Aorta (tissue), 5 donors: ENCODE measurements at regions not wholly inside any gene's neighbourhood (a gene's known extent, or its start where the extent isn't known, plus 50 kb on each side); places are given as distances from the start of the nearest gene placed in this dataset.

ENCODE experiments used
- ATAC-seq: fragments of 200-7000 bp; cut with Tn5 transposase; one replicate; pipeline ENCODE4 v1.9.1; 2022; ENCODE audit warnings: moderate library complexity; ENCODE audit not compliant: low FRiP score
- DNase-seq, 2 donors: peaks; one replicate each; pipeline ENCODE4 v3.0.0-alpha.2; 2020
- H3K27ac ChIP-seq, 2 donors: one replicate each; pipeline ENCODE4 v1.5.1; 2013; ENCODE audit warnings: low read length in 2 of 2, mild to moderate bottlenecking in 2 of 2, moderate library complexity in 2 of 2, control low read depth in 1 of 2, inconsistent platforms in 1 of 2, low read depth in 1 of 2
- H3K27me3 ChIP-seq, 2 donors: one replicate each; pipeline ENCODE4 v1.6.1; 2013; ENCODE audit warnings: control low read depth in 1 of 2, low read length in 1 of 2, mild to moderate bottlenecking in 1 of 2, moderate library complexity in 1 of 2; ENCODE audit not compliant: insufficient read depth in 2 of 2, control insufficient read depth in 1 of 2
- H3K36me3 ChIP-seq, 2 donors: one replicate each; pipeline ENCODE4 v1.6.1; 2013; ENCODE audit warnings: control low read depth in 1 of 2, low read length in 1 of 2, mild to moderate bottlenecking in 1 of 2; ENCODE audit not compliant: insufficient read depth in 2 of 2, control insufficient read depth in 1 of 2
- H3K4me1 ChIP-seq, 2 donors: one replicate each; pipeline ENCODE4 v1.6.1; 2013; ENCODE audit warnings: low read length in 2 of 2, control low read depth in 1 of 2, mild to moderate bottlenecking in 1 of 2, moderate library complexity in 1 of 2; ENCODE audit not compliant: insufficient read depth in 2 of 2, control insufficient read depth in 1 of 2
- H3K4me3 ChIP-seq, 2 donors: one replicate each; pipeline ENCODE4 v1.5.1; 2013; ENCODE audit warnings: low read length in 2 of 2, control low read depth in 1 of 2, mild to moderate bottlenecking in 1 of 2
- H3K9me3 ChIP-seq: one replicate; pipeline ENCODE4 v1.6.1; 2013; ENCODE audit warnings: mild to moderate bottlenecking, low read length; ENCODE audit not compliant: control insufficient read depth
- WGBS, 2 donors: extraction: QIAGEN DNeasy Blood & Tissue Kit; methylation state at CpG; one replicate each; pipeline ENCODE4 v1.1.7; 2013; 5-methylcytosine and 5-hydroxymethylcytosine counted together
- intact Hi-C, 2 donors: fragments of 100-400 bp; cut with DNase I; formaldehyde crosslinking; loops; one replicate each; pipeline versions ENCODE4 v1.14.2 to v1.15.0; 2022
- donor health status: healthy with polysubstance abuse.
- donor health status: Bipolar disorder and iron deficiency.
- donor health status: DM: no; HTN: no; CAD: no.
- donor health status: DM: no; HTN: no; CAD: no.
- donor health status: DM: yes; HTN: yes; CAD: no.

- DNase-seq (no peak), ATAC-seq (peak; percentile 29)
- H3K9me3 ChIP-seq, result peaks cover 2% of the 10 kb centered on the region
- no peak overlapping the region for H3K27ac ChIP-seq
- intact Hi-C loops, result no loop called here
- H3K4me1 ChIP-seq, result peaks cover 0 to 5% of the 10 kb centered on the region in 2 donors
- 80 to 82% methylated on average over 6 of the region's 6 CpGs for WGBS, 2 donors
- H3K36me3 ChIP-seq, result no peaks in the 10 kb centered on the region
- no peaks in the 10 kb centered on the region for H3K27me3 ChIP-seq
- no peak overlapping the region for H3K4me3 ChIP-seq
Observed at GRCh38 chr1:221097479-221098281, 218.4 kb downstream of the HLX start.

GRCh38 chr1:221098471-221099405, 219.5 kb downstream of the HLX start:
- DNase-seq (no peak), ATAC-seq (peak; percentile 49)
- intact Hi-C loops, result no loop called here
- Histone ChIP-seq H3K9me3 (peaks cover 2% of the 10 kb centered on the region), H3K27me3 (no peaks in the 10 kb centered on the region), H3K4me1 (peaks cover 0 to 5% of the 10 kb centered on the region in 2 donors), H3K27ac (no peak overlapping the region), H3K4me3 (no peak overlapping the region), H3K36me3 (no peaks in the 10 kb centered on the region)
- 89 to 90% methylated on average over 10 of the region's 10 CpGs for WGBS, 2 donors

GRCh38 chr1:221099747-221100595, 220.7 kb downstream of the HLX start:
- Histone ChIP-seq H3K4me1 (peaks cover 0 to 5% of the 10 kb centered on the region in 2 donors), H3K4me3 (no peak overlapping the region), H3K27ac (no peak overlapping the region), H3K9me3 (peaks cover 2% of the 10 kb centered on the region), H3K36me3 (no peaks in the 10 kb centered on the region), H3K27me3 (no peaks in the 10 kb centered on the region)
- DNase-seq (no peak), ATAC-seq (no peak)
- intact Hi-C loops, result no loop called here
- WGBS, 2 donors, result 93 to 94% methylated on average over 12 of the region's 12 CpGs

- Histone ChIP-seq H3K9me3 (peaks cover 2% of the 10 kb centered on the region), H3K27ac (no peak overlapping the region), H3K36me3 (no peaks in the 10 kb centered on the region), H3K27me3 (no peaks in the 10 kb centered on the region), H3K4me1 (peaks cover 0 to 5% of the 10 kb centered on the region in 2 donors), H3K4me3 (no peak overlapping the region)
- WGBS, 2 donors, result 44 to 46% methylated on average over 3 of the region's 3 CpGs
- ATAC-seq (peak; percentile 61), DNase-seq (no peak)
- intact Hi-C loops, result no loop called here
Observed at GRCh38 chr1:221100611-221101010, 221.4 kb downstream of the HLX start.

- Histone ChIP-seq H3K27ac (no peak overlapping the region), H3K36me3 (no peaks in the 10 kb centered on the region), H3K4me1 (peaks cover 0 to 5% of the 10 kb centered on the region in 2 donors), H3K9me3 (peaks cover 2% of the 10 kb centered on the region), H3K27me3 (no peaks in the 10 kb centered on the region), H3K4me3 (no peak overlapping the region)
- DNase-seq (no peak), ATAC-seq (no peak)
- intact Hi-C loops, result no loop called here
Observed at GRCh38 chr1:221101807-221102605, 222.8 kb downstream of the HLX start.

- intact Hi-C loops, result no loop called here
- Histone ChIP-seq H3K4me3 (no peak overlapping the region), H3K27me3 (no peaks in the 10 kb centered on the region), H3K36me3 (no peaks in the 10 kb centered on the region), H3K27ac (no peak overlapping the region), H3K4me1 (peaks cover 0 to 5% of the 10 kb centered on the region in 2 donors), H3K9me3 (no peaks in the 10 kb centered on the region)
- no peak for ATAC-seq
- DNase-seq, result no peak
- WGBS, 2 donors, result 91 to 92% methylated on average over 3 of the region's 3 CpGs
Observed at GRCh38 chr1:221104596-221104995, 225.4 kb downstream of the HLX start.

GRCh38 chr1:221105578-221105977, 226.3 kb downstream of the HLX start:
- no peaks in the 10 kb centered on the region for H3K9me3 ChIP-seq
- no peak overlapping the region for H3K27ac ChIP-seq
- DNase-seq (no peak), ATAC-seq (no peak)
- intact Hi-C loops, result no loop called here
- no peaks in the 10 kb centered on the region for H3K36me3 ChIP-seq
- H3K4me1 ChIP-seq, result peaks cover 0 to 5% of the 10 kb centered on the region in 2 donors
- H3K4me3 ChIP-seq, result no peak overlapping the region
- H3K27me3 ChIP-seq, result no peaks in the 10 kb centered on the region
- 83 to 88% methylated on average over 1 of the region's 1 CpG for WGBS, 2 donors

- Histone ChIP-seq H3K36me3 (no peaks in the 10 kb centered on the region), H3K9me3 (no peaks in the 10 kb centered on the region), H3K27ac (no peak overlapping the region), H3K4me3 (no peak overlapping the region), H3K4me1 (peaks cover 0 to 3% of the 10 kb centered on the region in 2 donors), H3K27me3 (no peaks in the 10 kb centered on the region)
- 57 to 61% methylated on average over 3 of the region's 3 CpGs for WGBS, 2 donors
- DNase-seq (no peak), ATAC-seq (no peak)
- intact Hi-C loops, result no loop called here
Observed at GRCh38 chr1:221106616-221107015, 227.4 kb downstream of the HLX start.
